ENCODE measurements at regions not wholly inside any gene's neighbourhood (a gene's known extent, or its start where the extent isn't known, plus 50 kb on each side); places are given as distances from the start of the nearest gene placed in this dataset.

DNA sequence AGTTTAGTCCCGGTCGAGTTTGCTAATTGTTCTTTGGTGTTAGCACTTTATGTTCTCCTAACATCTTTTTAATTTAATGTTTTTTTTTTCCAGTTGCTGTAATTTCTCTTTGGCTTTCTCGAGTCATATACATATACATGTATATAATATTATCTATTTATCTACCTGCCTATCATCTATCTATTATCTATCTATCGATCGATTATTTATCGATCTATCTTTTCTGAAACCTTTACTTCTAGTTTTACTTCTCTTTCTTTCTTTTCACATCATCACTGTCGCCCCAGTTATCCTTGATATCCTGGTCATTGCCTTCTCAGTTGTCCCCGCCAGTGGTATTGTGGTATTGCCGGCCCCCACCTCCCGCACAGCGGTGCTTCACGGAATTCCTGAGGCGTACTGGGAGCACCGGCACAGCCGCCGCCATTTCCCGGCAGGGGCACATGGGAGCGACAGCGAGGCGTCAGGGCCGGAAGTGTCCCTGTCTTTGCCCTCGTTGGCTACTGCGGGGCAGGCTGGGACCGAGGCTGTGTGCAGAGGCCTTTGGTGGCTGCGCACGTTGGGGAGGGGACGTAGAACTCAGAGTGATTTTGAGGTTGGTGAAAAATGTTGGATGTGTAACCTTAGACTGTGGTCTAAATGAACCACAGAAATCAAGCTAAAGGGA is 101.1 kb downstream of the NUF2 start:
- TF ChIP-seq CTCF (IDR thresholded peaks at IDR 0.05; ENCODE audit: control extremely low read depth, extremely low read depth, low read depth, missing control alignments): no peak
- ChIA-PET CTCF (interaction anchor here (1.3 to 1.6 kb wide), 2 partner anchors 9 to 1645 kb away, joined by 3 to 4 read pairs; no protein-coding TSS in a partner anchor), POLR2A (no interaction called here)
- no peak for DNase-seq (ENCODE audit: extremely low spot score)

DNA sequence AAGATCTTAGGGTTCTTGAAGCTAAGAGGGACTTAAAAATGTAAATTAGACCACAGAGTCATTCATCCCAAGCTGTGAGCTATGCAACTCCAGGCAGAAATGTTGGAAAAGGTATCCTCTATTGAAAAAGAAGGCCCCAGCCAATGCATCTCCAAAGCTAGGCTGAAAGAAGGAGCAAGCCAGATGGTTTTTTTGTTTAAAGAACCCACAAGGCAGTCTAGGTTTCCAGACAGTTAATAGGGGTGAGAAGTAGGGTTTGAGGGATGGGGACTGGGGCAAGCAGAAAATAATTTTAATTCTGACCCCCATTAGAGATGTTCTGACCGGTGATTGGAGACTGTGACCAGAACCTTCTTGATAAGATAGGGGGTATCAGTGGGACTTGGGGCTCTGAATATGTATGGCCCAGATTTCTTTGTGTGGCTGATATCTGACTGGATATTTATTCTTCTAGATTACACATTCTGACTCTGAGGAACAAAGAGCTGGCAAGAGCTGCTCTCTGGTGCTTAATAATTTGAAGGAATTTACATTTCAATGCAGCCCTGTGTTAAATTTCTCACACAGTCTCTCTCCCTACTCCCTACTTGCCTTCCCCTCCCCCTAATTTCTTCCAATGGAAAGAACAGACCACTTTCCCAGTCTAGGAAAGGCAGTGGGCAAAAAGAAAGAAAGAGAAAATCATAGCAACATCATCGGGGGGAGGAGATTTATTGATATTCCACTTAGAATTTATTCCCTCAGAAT is 104.9 kb downstream of the NUF2 start:
- POLR2A ChIA-PET: no interaction called here
- no peak for TF ChIP-seq CTCF (IDR thresholded peaks at IDR 0.05; ENCODE audit: control extremely low read depth, extremely low read depth, low read depth, missing control alignments)
- CTCF ChIA-PET: no interaction called here
- no peak for DNase-seq (ENCODE audit: extremely low spot score)

- no peak for TF ChIP-seq CTCF (IDR thresholded peaks at IDR 0.05; ENCODE audit: control extremely low read depth, extremely low read depth, low read depth, missing control alignments)
- ChIA-PET POLR2A (no interaction called here), CTCF (no interaction called here)
- DNase-seq (ENCODE audit: extremely low spot score): no peak
Measured at GRCh38 chr1:163427279-163427678, 105.5 kb downstream of the NUF2 start.

- ChIA-PET CTCF (interaction anchor here (0.8 kb wide), 1 partner anchor 14 kb away, joined by 3 read pairs; no protein-coding TSS in a partner anchor), POLR2A (no interaction called here)
- DNase-seq (ENCODE audit: extremely low spot score): no peak
- TF ChIP-seq CTCF (IDR thresholded peaks at IDR 0.05; ENCODE audit: control extremely low read depth, extremely low read depth, low read depth, missing control alignments): no peak
Measured at GRCh38 chr1:163436140-163436812, 114.5 kb downstream of the NUF2 start.

DNA sequence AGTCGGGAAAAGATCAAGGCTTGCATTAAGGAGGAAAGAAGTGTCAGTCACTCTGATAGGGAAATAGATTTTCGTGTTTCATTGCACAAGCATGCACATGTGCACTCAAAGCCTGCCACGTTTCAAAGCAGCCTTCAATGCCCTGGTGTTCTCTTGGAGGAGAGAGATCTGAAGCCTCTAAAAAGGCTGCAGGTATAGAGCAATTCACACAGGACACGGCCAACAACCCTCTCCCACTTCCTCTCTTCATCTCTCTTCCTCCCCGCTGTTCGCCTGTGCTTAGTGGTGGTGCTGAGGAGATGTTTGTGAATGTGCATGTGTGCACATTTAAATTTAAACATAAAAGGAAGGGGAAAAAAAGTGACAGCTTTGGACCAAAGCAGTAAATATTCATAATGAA is 117.7 kb downstream of the NUF2 start:
- TF ChIP-seq CTCF (IDR thresholded peaks at IDR 0.05; ENCODE audit: control extremely low read depth, extremely low read depth, low read depth, missing control alignments): no peak
- ChIA-PET CTCF (no interaction called here), POLR2A (no interaction called here)
- no peak for DNase-seq (ENCODE audit: extremely low spot score)

- DNase-seq (ENCODE audit: extremely low spot score): no peak
- ChIA-PET POLR2A (no interaction called here), CTCF (no interaction called here)
- no peak for TF ChIP-seq CTCF (IDR thresholded peaks at IDR 0.05; ENCODE audit: control extremely low read depth, extremely low read depth, low read depth, missing control alignments)
Measured at GRCh38 chr1:163440090-163440489, 118.3 kb downstream of the NUF2 start.
